ENCODE measurements at regions not wholly inside any gene's neighbourhood (a gene's known extent, or its start where the extent isn't known, plus 50 kb on each side); places are given as distances from the start of the nearest gene placed in this dataset.

GRCh38 chr2:42878581-42878980, 86.2 kb upstream of the HAAO start:
- Histone ChIP-seq H3K36me3 (ENCODE audit: control insufficient read depth, low read length) (no peaks in the 10 kb centered on the region), H3K4me1 (ENCODE audit: control insufficient read depth, low read length) (no peaks in the 10 kb centered on the region), H3K27ac (ENCODE audit: low read depth, low read length) (no peak overlapping the region)

DNA sequence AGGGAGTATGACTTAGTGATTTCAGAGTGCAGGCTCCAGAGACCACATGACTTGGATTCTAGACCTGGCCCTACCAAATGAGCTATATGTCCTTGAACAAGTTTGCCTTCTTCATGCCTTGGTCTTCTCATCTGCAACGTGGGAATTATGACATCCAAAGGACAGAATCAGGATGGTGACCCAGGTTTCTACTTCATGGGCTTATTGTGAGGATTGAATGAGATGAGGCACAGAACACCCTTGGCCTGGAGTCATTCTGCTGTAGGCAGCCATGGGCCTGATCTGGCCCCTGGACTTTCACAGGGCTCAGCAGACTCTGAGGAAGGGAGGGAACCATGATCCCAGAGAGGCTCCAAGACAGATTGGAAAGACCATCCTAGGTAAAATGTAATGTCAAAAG, 85.6 kb upstream of the HAAO start:
- Histone ChIP-seq H3K4me1 (ENCODE audit: control insufficient read depth, low read length) (no peaks in the 10 kb centered on the region), H3K36me3 (ENCODE audit: control insufficient read depth, low read length) (no peaks in the 10 kb centered on the region), H3K4me3 (ENCODE audit: low read length) (no peak overlapping the region), H4K20me1 (ENCODE audit: control insufficient read depth, insufficient read depth, low read depth, low read length) (no peaks in the 10 kb centered on the region), H3K9me2 (replicated peaks; ENCODE audit: control insufficient read depth, low read length) (no peaks in the 10 kb centered on the region), H3K4me2 (ENCODE audit: low read length) (no peak overlapping the region), H3K27ac (ENCODE audit: low read depth, low read length) (no peak overlapping the region), H3F3A (ENCODE audit: control insufficient read depth, insufficient read depth) (no peaks in the 10 kb centered on the region), H3K27me3 (ENCODE audit: control insufficient read depth, low read length) (no peaks in the 10 kb centered on the region), H3K79me2 (ENCODE audit: control insufficient read depth, low read length) (no peaks in the 10 kb centered on the region), H3K9me3 (ENCODE audit: control insufficient read depth, insufficient read depth, low read length) (no peaks in the 10 kb centered on the region)
- TF ChIP-seq EZH2phosphoT487 (IDR thresholded peaks at IDR 0.05; ENCODE audit: borderline replicate concordance, low read length) = no peak
- TF ChIP-seq, protein P1, sequence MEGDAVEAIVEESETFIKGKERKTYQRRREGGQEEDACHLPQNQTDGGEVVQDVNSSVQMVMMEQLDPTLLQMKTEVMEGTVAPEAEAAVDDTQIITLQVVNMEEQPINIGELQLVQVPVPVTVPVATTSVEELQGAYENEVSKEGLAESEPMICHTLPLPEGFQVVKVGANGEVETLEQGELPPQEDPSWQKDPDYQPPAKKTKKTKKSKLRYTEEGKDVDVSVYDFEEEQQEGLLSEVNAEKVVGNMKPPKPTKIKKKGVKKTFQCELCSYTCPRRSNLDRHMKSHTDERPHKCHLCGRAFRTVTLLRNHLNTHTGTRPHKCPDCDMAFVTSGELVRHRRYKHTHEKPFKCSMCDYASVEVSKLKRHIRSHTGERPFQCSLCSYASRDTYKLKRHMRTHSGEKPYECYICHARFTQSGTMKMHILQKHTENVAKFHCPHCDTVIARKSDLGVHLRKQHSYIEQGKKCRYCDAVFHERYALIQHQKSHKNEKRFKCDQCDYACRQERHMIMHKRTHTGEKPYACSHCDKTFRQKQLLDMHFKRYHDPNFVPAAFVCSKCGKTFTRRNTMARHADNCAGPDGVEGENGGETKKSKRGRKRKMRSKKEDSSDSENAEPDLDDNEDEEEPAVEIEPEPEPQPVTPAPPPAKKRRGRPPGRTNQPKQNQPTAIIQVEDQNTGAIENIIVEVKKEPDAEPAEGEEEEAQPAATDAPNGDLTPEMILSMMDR (IDR thresholded peaks at IDR 0.05; ENCODE audit: low read depth, low read length, poor library complexity, severe bottlenecking) = no peak

More at GRCh38 chr2:42878581-42878980, 86.2 kb upstream of the HAAO start:
- Histone ChIP-seq H3K4me3 (ENCODE audit: low read length) (no peak overlapping the region), H3K4me2 (ENCODE audit: low read length) (no peak overlapping the region), H3K9me3 (ENCODE audit: control insufficient read depth, insufficient read depth, low read length) (no peaks in the 10 kb centered on the region), H3F3A (ENCODE audit: control insufficient read depth, insufficient read depth) (no peaks in the 10 kb centered on the region), H3K79me2 (ENCODE audit: control insufficient read depth, low read length) (no peaks in the 10 kb centered on the region), H3K9me2 (replicated peaks; ENCODE audit: control insufficient read depth, low read length) (no peaks in the 10 kb centered on the region), H4K20me1 (ENCODE audit: control insufficient read depth, insufficient read depth, low read depth, low read length) (no peaks in the 10 kb centered on the region), H3K27me3 (ENCODE audit: control insufficient read depth, low read length) (no peaks in the 10 kb centered on the region)
- TF ChIP-seq, protein P1 (IDR thresholded peaks at IDR 0.05; ENCODE audit: low read depth, low read length, poor library complexity, severe bottlenecking) = no peak
- no peak for TF ChIP-seq EZH2phosphoT487 (IDR thresholded peaks at IDR 0.05; ENCODE audit: borderline replicate concordance, low read length)

- Histone ChIP-seq H4K20me1 (ENCODE audit: control insufficient read depth, insufficient read depth, low read depth, low read length) (no peaks in the 10 kb centered on the region), H3K27ac (ENCODE audit: low read depth, low read length) (no peak overlapping the region), H3K9me3 (ENCODE audit: control insufficient read depth, insufficient read depth, low read length) (no peaks in the 10 kb centered on the region), H3K27me3 (ENCODE audit: control insufficient read depth, low read length) (no peaks in the 10 kb centered on the region), H3K4me2 (ENCODE audit: low read length) (no peak overlapping the region), H3K9me2 (replicated peaks; ENCODE audit: control insufficient read depth, low read length) (no peaks in the 10 kb centered on the region), H3K4me3 (ENCODE audit: low read length) (no peak overlapping the region), H3K36me3 (ENCODE audit: control insufficient read depth, low read length) (no peaks in the 10 kb centered on the region), H3K79me2 (ENCODE audit: control insufficient read depth, low read length) (no peaks in the 10 kb centered on the region), H3K4me1 (ENCODE audit: control insufficient read depth, low read length) (no peaks in the 10 kb centered on the region), H3F3A (ENCODE audit: control insufficient read depth, insufficient read depth) (no peaks in the 10 kb centered on the region)
- no peak for TF ChIP-seq EZH2phosphoT487 (IDR thresholded peaks at IDR 0.05; ENCODE audit: borderline replicate concordance, low read length)
- TF ChIP-seq, protein P1 (IDR thresholded peaks at IDR 0.05; ENCODE audit: low read depth, low read length, poor library complexity, severe bottlenecking) = no peak
Observed at GRCh38 chr2:42877511-42877910, 85.1 kb upstream of the HAAO start.
